Effector memory CD4-positive, alpha-beta T cell (primary cell): ENCODE measurements at regions not wholly inside any gene's neighbourhood (a gene's known extent, or its start where the extent isn't known, plus 50 kb on each side); places are given as distances from the start of the nearest gene placed in this dataset.

Source experiments
- DNase-seq, 3 donors: peaks; one replicate each; pipeline ENCODE4 v3.0.0-alpha.2; 2020
- H3K27ac ChIP-seq: 2 replicates; pipeline ENCODE4 v1.7.0; 2013; ENCODE audit warnings: mild to moderate bottlenecking, low read length, moderate library complexity; ENCODE audit not compliant: insufficient read depth, poor library complexity, severe bottlenecking
- H3K27me3 ChIP-seq: replicated peaks from 2 replicates; pipeline ENCODE4 v1.7.0; 2013; ENCODE audit warnings: mild to moderate bottlenecking, low read length; ENCODE audit not compliant: insufficient read depth, control insufficient read depth, poor library complexity, severe bottlenecking
- H3K36me3 ChIP-seq: 2 replicates; pipeline ENCODE4 v1.7.0; 2013; ENCODE audit warnings: mild to moderate bottlenecking, low read length, moderate library complexity; ENCODE audit not compliant: control insufficient read depth, insufficient read depth
- H3K4me1 ChIP-seq: 2 replicates; pipeline ENCODE4 v1.7.0; 2013; ENCODE audit warnings: low read length, mild to moderate bottlenecking; ENCODE audit not compliant: control insufficient read depth, insufficient read depth, poor library complexity, severe bottlenecking
- H3K4me3 ChIP-seq: 2 replicates; pipeline ENCODE4 v1.7.0; 2013; ENCODE audit warnings: low read length, low read depth, mild to moderate bottlenecking; ENCODE audit not compliant: insufficient read depth, poor library complexity, severe bottlenecking
- H3K9me3 ChIP-seq: 2 replicates; pipeline ENCODE4 v1.7.0; 2013; ENCODE audit warnings: mild to moderate bottlenecking, low read length, moderate library complexity; ENCODE audit not compliant: control insufficient read depth

DNA sequence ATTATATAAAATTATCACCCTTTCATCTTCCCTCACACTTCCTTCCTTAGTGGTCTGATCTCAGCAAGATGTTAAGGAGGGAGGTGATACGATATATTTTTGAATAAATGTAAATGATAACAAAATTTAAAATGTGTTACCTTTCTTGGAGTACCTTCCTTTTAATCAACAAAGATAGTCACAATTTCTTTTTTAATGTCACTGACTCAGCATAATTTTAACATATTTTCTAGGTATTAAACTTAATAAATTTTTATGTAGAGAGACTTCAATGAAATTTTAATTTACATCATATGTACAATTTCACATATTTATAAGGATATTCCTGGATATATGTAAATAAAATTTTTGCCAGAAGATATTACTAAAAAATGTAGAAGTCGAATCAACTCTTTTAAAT is 125.0 kb upstream of the FBN2 start:
- no peak for DNase-seq
- H3K36me3 ChIP-seq = no peaks in the 10 kb centered on the region
- H3K4me1 ChIP-seq = no peaks in the 10 kb centered on the region
- H3K27me3 ChIP-seq = no peaks in the 10 kb centered on the region
- H3K9me3 ChIP-seq = no peaks in the 10 kb centered on the region
- H3K4me3 ChIP-seq = no peak overlapping the region
- H3K27ac ChIP-seq = no peak overlapping the region

GRCh38 chr5:128665747-128666355 is 127.8 kb upstream of the FBN2 start:
- Histone ChIP-seq H3K4me3 (no peak overlapping the region), H3K4me1 (no peaks in the 10 kb centered on the region), H3K9me3 (no peaks in the 10 kb centered on the region), H3K36me3 (no peaks in the 10 kb centered on the region), H3K27me3 (no peaks in the 10 kb centered on the region), H3K27ac (no peak overlapping the region)
- DNase-seq = no peak

- no peaks in the 10 kb centered on the region for H3K4me1 ChIP-seq
- DNase-seq = no peak
Measured at GRCh38 chr5:128667152-128667551, 129.1 kb upstream of the FBN2 start.

GRCh38 chr5:128667751-128668150 is 129.7 kb upstream of the FBN2 start:
- no peak overlapping the region for H3K4me3 ChIP-seq
- no peak for DNase-seq
- no peaks in the 10 kb centered on the region for H3K27me3 ChIP-seq
- H3K27ac ChIP-seq = no peak overlapping the region
- no peaks in the 10 kb centered on the region for H3K4me1 ChIP-seq
- H3K9me3 ChIP-seq = no peaks in the 10 kb centered on the region
- no peaks in the 10 kb centered on the region for H3K36me3 ChIP-seq

More at GRCh38 chr5:128667152-128667551, 129.1 kb upstream of the FBN2 start:
- Histone ChIP-seq H3K36me3 (no peaks in the 10 kb centered on the region), H3K9me3 (no peaks in the 10 kb centered on the region), H3K27ac (no peak overlapping the region), H3K4me3 (no peak overlapping the region), H3K27me3 (no peaks in the 10 kb centered on the region)

- H3K9me3 ChIP-seq = no peaks in the 10 kb centered on the region
- H3K27me3 ChIP-seq = no peaks in the 10 kb centered on the region
- H3K36me3 ChIP-seq = no peaks in the 10 kb centered on the region
- DNase-seq = no peak
- H3K4me1 ChIP-seq = no peaks in the 10 kb centered on the region
- H3K27ac ChIP-seq = no peak overlapping the region
- no peak overlapping the region for H3K4me3 ChIP-seq
Measured at GRCh38 chr5:128668921-128669320, 130.9 kb upstream of the FBN2 start.

GRCh38 chr5:128669803-128670202 is 131.8 kb upstream of the FBN2 start:
- H3K27me3 ChIP-seq = no peaks in the 10 kb centered on the region
- H3K4me1 ChIP-seq = no peaks in the 10 kb centered on the region
- H3K9me3 ChIP-seq = no peaks in the 10 kb centered on the region
- no peak overlapping the region for H3K4me3 ChIP-seq
- no peak for DNase-seq
- H3K36me3 ChIP-seq = no peaks in the 10 kb centered on the region
- no peak overlapping the region for H3K27ac ChIP-seq

GRCh38 chr5:128671943-128672342 is 133.9 kb upstream of the FBN2 start:
- Histone ChIP-seq H3K4me3 (no peak overlapping the region), H3K9me3 (no peaks in the 10 kb centered on the region), H3K4me1 (no peaks in the 10 kb centered on the region), H3K27ac (no peak overlapping the region), H3K36me3 (no peaks in the 10 kb centered on the region), H3K27me3 (no peaks in the 10 kb centered on the region)
- no peak for DNase-seq

DNA sequence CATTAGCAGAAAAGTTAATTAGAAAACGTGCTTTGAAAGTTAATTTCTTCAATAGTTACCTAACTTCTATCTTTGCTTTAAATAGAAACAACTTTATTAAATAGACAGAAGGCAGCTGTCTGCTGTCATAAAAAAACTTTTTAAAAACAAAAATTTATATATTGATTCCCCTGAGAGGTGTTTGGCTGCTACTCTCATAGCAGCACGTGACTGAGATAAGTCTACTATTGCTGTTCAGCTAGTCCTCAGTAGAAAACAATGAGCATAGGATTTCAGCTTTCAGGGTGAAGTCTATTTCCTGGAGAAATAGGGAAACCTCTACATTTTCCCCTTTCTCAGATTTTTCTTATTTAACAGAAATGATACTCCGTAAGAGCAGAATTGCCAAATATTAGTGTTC is 135.0 kb upstream of the FBN2 start:
- Histone ChIP-seq H3K27me3 (no peaks in the 10 kb centered on the region), H3K9me3 (no peaks in the 10 kb centered on the region), H3K4me1 (no peaks in the 10 kb centered on the region), H3K27ac (no peak overlapping the region), H3K4me3 (no peak overlapping the region), H3K36me3 (no peaks in the 10 kb centered on the region)
- no peak for DNase-seq

- H3K4me3 ChIP-seq = no peak overlapping the region
- no peaks in the 10 kb centered on the region for H3K9me3 ChIP-seq
- H3K27ac ChIP-seq = no peak overlapping the region
- no peak for DNase-seq
- H3K36me3 ChIP-seq = no peaks in the 10 kb centered on the region
- no peaks in the 10 kb centered on the region for H3K27me3 ChIP-seq
- no peaks in the 10 kb centered on the region for H3K4me1 ChIP-seq
Measured at GRCh38 chr5:128673411-128673957, 135.4 kb upstream of the FBN2 start.

- Histone ChIP-seq H3K4me1 (no peaks in the 10 kb centered on the region), H3K9me3 (no peaks in the 10 kb centered on the region), H3K27me3 (no peaks in the 10 kb centered on the region), H3K36me3 (no peaks in the 10 kb centered on the region), H3K4me3 (no peak overlapping the region), H3K27ac (no peak overlapping the region)
- no peak for DNase-seq
Measured at GRCh38 chr5:128673970-128674369, 135.9 kb upstream of the FBN2 start.
